Nephron (organoid): ENCODE measurements at regions not wholly inside any gene's neighbourhood (a gene's known extent, or its start where the extent isn't known, plus 50 kb on each side); places are given as distances from the start of the nearest gene placed in this dataset.

Experiments
- H3K27ac Mint-ChIP-seq, 3 experiments: 2 replicates each; pipeline ENCODE4 v1.8.0; 2020; ENCODE audit warnings: mixed read lengths in 3 of 3, mild to moderate bottlenecking in 2 of 3, moderate library complexity in 1 of 3
- H3K27me3 Mint-ChIP-seq: 2 replicates; pipeline ENCODE4 v1.8.0; 2021; ENCODE audit warnings: low read depth, mild to moderate bottlenecking, moderate library complexity, mixed read lengths
- H3K36me3 Mint-ChIP-seq: 2 replicates; pipeline ENCODE4 v1.8.0; 2020; ENCODE audit warnings: low read depth, mixed read lengths
- H3K4me1 Mint-ChIP-seq: 2 replicates; pipeline ENCODE4 v1.8.0; 2020; ENCODE audit warnings: mixed read lengths
- H3K4me3 Mint-ChIP-seq, 3 experiments: 2 replicates each; pipeline ENCODE4 v1.8.0; 2020; ENCODE audit warnings: mild to moderate bottlenecking in 3 of 3, mixed read lengths in 3 of 3, moderate library complexity in 2 of 3
- H3K9me3 Mint-ChIP-seq: 2 replicates; pipeline ENCODE4 v1.8.0; 2020; ENCODE audit warnings: mixed read lengths
- CTCF ChIP-seq, 3 experiments: fragments of 200-600 bp; sonication (generic); IDR thresholded peaks; one replicate each; pipeline ENCODE4 v1.5.0; 2021; ENCODE audit warnings: antibody characterized with exemption in 3 of 3; ENCODE audit not compliant: unreplicated experiment in 3 of 3

- Mint-ChIP-seq H3K4me1 (no peaks in the 10 kb centered on the region), H3K27ac (peak overlapping the region; percentile 6 to 70 (median 63)), H3K4me3 (no peak overlapping the region), H3K36me3 (no peaks in the 10 kb centered on the region), H3K9me3 (peaks cover 21% of the 10 kb centered on the region), H3K27me3 (peaks cover 5% of the 10 kb centered on the region)
- no peak for TF ChIP-seq CTCF (IDR thresholded peaks at IDR 0.05; ENCODE audit: unreplicated experiment in 3 of 3)
These were observed 488.9 kb downstream of the SHISA9 start for GRCh38 chr16:13390093-13390985.

GRCh38 chr16:13390986-13391305 lies 489.5 kb downstream of the SHISA9 start:
- Mint-ChIP-seq H3K9me3 (peaks cover 18% of the 10 kb centered on the region), H3K4me3 (no peak overlapping the region), H3K27me3 (peaks cover 5% of the 10 kb centered on the region), H3K36me3 (no peaks in the 10 kb centered on the region), H3K27ac (peak overlapping the region in 2 of 3 experiments; percentile 63 to 70), H3K4me1 (no peaks in the 10 kb centered on the region)
- TF ChIP-seq CTCF (IDR thresholded peaks at IDR 0.05; ENCODE audit: unreplicated experiment in 3 of 3), result no peak

- Mint-ChIP-seq H3K4me1 (no peaks in the 10 kb centered on the region), H3K9me3 (peaks cover 17% of the 10 kb centered on the region), H3K27ac (no peak overlapping the region), H3K36me3 (no peaks in the 10 kb centered on the region), H3K27me3 (peaks cover 5% of the 10 kb centered on the region), H3K4me3 (no peak overlapping the region)
- TF ChIP-seq CTCF (IDR thresholded peaks at IDR 0.05; ENCODE audit: unreplicated experiment in 3 of 3), result no peak
These were observed 489.9 kb downstream of the SHISA9 start for GRCh38 chr16:13391337-13391736.

- no peak overlapping the region for H3K4me3 Mint-ChIP-seq
- H3K27me3 Mint-ChIP-seq, result peaks cover 9% of the 10 kb centered on the region
These were observed 490.9 kb downstream of the SHISA9 start for GRCh38 chr16:13392341-13392740.

GRCh38 chr16:13393816-13394215 lies 492.4 kb downstream of the SHISA9 start:
- peaks cover 9% of the 10 kb centered on the region for H3K27me3 Mint-ChIP-seq
- no peaks in the 10 kb centered on the region for H3K36me3 Mint-ChIP-seq
- no peak overlapping the region for H3K4me3 Mint-ChIP-seq
- no peaks in the 10 kb centered on the region for H3K4me1 Mint-ChIP-seq
- H3K9me3 Mint-ChIP-seq, result peaks cover 4% of the 10 kb centered on the region
- H3K27ac Mint-ChIP-seq, result no peak overlapping the region
- no peak for TF ChIP-seq CTCF (IDR thresholded peaks at IDR 0.05; ENCODE audit: unreplicated experiment in 3 of 3)

More at GRCh38 chr16:13392341-13392740, 490.9 kb downstream of the SHISA9 start:
- no peak for TF ChIP-seq CTCF (IDR thresholded peaks at IDR 0.05; ENCODE audit: unreplicated experiment in 3 of 3)
- no peaks in the 10 kb centered on the region for H3K36me3 Mint-ChIP-seq
- no peak overlapping the region for H3K27ac Mint-ChIP-seq
- peaks cover 9% of the 10 kb centered on the region for H3K9me3 Mint-ChIP-seq
- no peaks in the 10 kb centered on the region for H3K4me1 Mint-ChIP-seq

GRCh38 chr16:13394488-13394887 lies 493.1 kb downstream of the SHISA9 start:
- no peaks in the 10 kb centered on the region for H3K4me1 Mint-ChIP-seq
- H3K9me3 Mint-ChIP-seq, result no peaks in the 10 kb centered on the region
- peaks cover 9% of the 10 kb centered on the region for H3K27me3 Mint-ChIP-seq
- H3K27ac Mint-ChIP-seq, result no peak overlapping the region
- no peaks in the 10 kb centered on the region for H3K36me3 Mint-ChIP-seq
- no peak for TF ChIP-seq CTCF (IDR thresholded peaks at IDR 0.05; ENCODE audit: unreplicated experiment in 3 of 3)
- H3K4me3 Mint-ChIP-seq, result no peak overlapping the region
